DND-41 (cell line): ENCODE measurements at regions not wholly inside any gene's neighbourhood (a gene's known extent, or its start where the extent isn't known, plus 50 kb on each side); places are given as distances from the start of the nearest gene placed in this dataset.

Source experiments
- ATAC-seq: fragments of 200-7000 bp; cut with Tn5 transposase; 3 replicates; pipeline ENCODE4 v1.9.1; 2021; ENCODE audit warnings: low read depth; ENCODE audit not compliant: insufficient read depth
- DNase-seq: peaks from one replicate; pipeline ENCODE4 v3.0.0-alpha.2; 2020
- H2AFZ ChIP-seq: 2 replicates; pipeline ENCODE4 v1.6.0; 2012; ENCODE audit warnings: low read depth, low read length
- H3K27ac ChIP-seq: 2 replicates; pipeline ENCODE4 v1.5.1; 2012; ENCODE audit warnings: low read length, inconsistent platforms
- H3K27me3 ChIP-seq: fragments of 200-600 bp; sonication (generic); 2 replicates; pipeline ENCODE4 v1.6.0; 2012; ENCODE audit warnings: low read length, mild to moderate bottlenecking, inconsistent platforms; ENCODE audit not compliant: insufficient read depth, poor library complexity
- H3K36me3 ChIP-seq: 2 replicates; pipeline ENCODE4 v1.5.1; 2012; ENCODE audit warnings: low read length, inconsistent platforms; ENCODE audit not compliant: insufficient read depth
- H3K4me1 ChIP-seq: 2 replicates; pipeline ENCODE4 v1.5.1; 2012; ENCODE audit warnings: mild to moderate bottlenecking, low read length; ENCODE audit not compliant: insufficient read depth
- H3K4me2 ChIP-seq: 2 replicates; pipeline ENCODE4 v1.6.0; 2012; ENCODE audit warnings: mild to moderate bottlenecking, moderate library complexity, low read length, inconsistent platforms; ENCODE audit not compliant: insufficient read depth
- H3K4me3 ChIP-seq, 2 experiments: fragments of 200-600 bp in 1 of 2; shearing (Covaris generic) in 1 of 2; 2 replicates each; pipeline ENCODE4 v1.5.1; 2012 to 2016; ENCODE audit warnings: inconsistent platforms in 2 of 2, low read length in 2 of 2, mild to moderate bottlenecking in 2 of 2, low read depth in 1 of 2, moderate library complexity in 1 of 2
- H3K79me2 ChIP-seq: 2 replicates; pipeline ENCODE4 v1.6.0; 2012; ENCODE audit warnings: low read length, inconsistent platforms; ENCODE audit not compliant: insufficient read depth
- H3K9ac ChIP-seq: 2 replicates; pipeline ENCODE4 v1.6.0; 2012; ENCODE audit warnings: low read depth, mild to moderate bottlenecking, inconsistent platforms, low read length, moderate library complexity
- H3K9me3 ChIP-seq: 2 replicates; pipeline ENCODE4 v1.5.1; 2012; ENCODE audit warnings: low read length, moderate library complexity, mild to moderate bottlenecking, inconsistent platforms; ENCODE audit not compliant: insufficient read depth, severe bottlenecking
- H4K20me1 ChIP-seq: 2 replicates; pipeline ENCODE4 v1.6.0; 2012; ENCODE audit warnings: low read length; ENCODE audit not compliant: insufficient read depth
- EZH2 ChIP-seq: IDR thresholded peaks from 3 replicates; pipeline ENCODE4 v1.6.1; 2012; ENCODE audit warnings: borderline replicate concordance, low read depth, mild to moderate bottlenecking, moderate library complexity, low read length, inconsistent platforms; ENCODE audit not compliant: severe bottlenecking
- TF ChIP-seq, protein P1 (sequence below): IDR thresholded peaks from 2 replicates; pipeline ENCODE4 v1.5.1; 2012; ENCODE audit warnings: borderline replicate concordance, low read length, moderate library complexity, mild to moderate bottlenecking; ENCODE audit not compliant: poor library complexity, severe bottlenecking; ENCODE audit errors: extremely low read depth

DNA sequence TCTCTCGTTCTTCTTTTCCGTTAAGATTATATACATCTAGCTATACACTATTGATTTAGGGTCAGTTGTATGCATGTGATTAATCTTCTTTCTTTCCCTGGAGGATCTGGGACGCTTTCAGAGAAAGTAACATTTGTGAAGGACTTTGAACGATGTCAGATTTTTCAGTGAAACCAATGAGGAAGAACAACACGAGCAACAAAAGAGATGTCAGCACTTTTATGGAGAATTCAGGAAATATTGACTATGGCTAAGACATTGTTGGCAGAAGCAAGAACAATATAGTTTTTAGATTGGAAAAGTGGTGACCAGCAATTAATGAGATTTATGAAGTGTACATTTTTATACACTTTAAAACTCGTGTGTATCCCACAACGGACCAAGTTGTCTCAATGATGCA is 355.5 kb downstream of the TGFB2 start:
- no peak overlapping the region for H2AFZ ChIP-seq
- TF ChIP-seq EZH2, result no peak
- TF ChIP-seq, protein P1, sequence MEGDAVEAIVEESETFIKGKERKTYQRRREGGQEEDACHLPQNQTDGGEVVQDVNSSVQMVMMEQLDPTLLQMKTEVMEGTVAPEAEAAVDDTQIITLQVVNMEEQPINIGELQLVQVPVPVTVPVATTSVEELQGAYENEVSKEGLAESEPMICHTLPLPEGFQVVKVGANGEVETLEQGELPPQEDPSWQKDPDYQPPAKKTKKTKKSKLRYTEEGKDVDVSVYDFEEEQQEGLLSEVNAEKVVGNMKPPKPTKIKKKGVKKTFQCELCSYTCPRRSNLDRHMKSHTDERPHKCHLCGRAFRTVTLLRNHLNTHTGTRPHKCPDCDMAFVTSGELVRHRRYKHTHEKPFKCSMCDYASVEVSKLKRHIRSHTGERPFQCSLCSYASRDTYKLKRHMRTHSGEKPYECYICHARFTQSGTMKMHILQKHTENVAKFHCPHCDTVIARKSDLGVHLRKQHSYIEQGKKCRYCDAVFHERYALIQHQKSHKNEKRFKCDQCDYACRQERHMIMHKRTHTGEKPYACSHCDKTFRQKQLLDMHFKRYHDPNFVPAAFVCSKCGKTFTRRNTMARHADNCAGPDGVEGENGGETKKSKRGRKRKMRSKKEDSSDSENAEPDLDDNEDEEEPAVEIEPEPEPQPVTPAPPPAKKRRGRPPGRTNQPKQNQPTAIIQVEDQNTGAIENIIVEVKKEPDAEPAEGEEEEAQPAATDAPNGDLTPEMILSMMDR, result no peak

GRCh38 chr1:218701131-218701530 is 356.0 kb downstream of the TGFB2 start:
- ATAC-seq, result no peak
- no peak for DNase-seq
- H3K4me3 ChIP-seq, result no peak overlapping the region

More for the DNA sequence above, 355.5 kb downstream of the TGFB2 start:
- Histone ChIP-seq H3K79me2 (no peaks in the 10 kb centered on the region), H3K4me1 (no peaks in the 10 kb centered on the region), H3K9me3 (no peaks in the 10 kb centered on the region), H3K36me3 (no peaks in the 10 kb centered on the region), H3K27ac (no peak overlapping the region), H3K27me3 (no peaks in the 10 kb centered on the region), H3K9ac (no peak overlapping the region), H3K4me2 (no peak overlapping the region), H3K4me3 (no peak overlapping the region), H4K20me1 (no peaks in the 10 kb centered on the region)
- ATAC-seq, result no peak
- DNase-seq, result no peak

GRCh38 chr1:218702775-218703174 is 357.6 kb downstream of the TGFB2 start:
- H4K20me1 ChIP-seq, result no peaks in the 10 kb centered on the region
- no peak overlapping the region for H3K27ac ChIP-seq
- no peaks in the 10 kb centered on the region for H3K4me1 ChIP-seq
- H2AFZ ChIP-seq, result no peak overlapping the region
- DNase-seq (no peak), ATAC-seq (no peak)
- no peaks in the 10 kb centered on the region for H3K9me3 ChIP-seq
- no peak overlapping the region for H3K4me3 ChIP-seq
- H3K4me2 ChIP-seq, result no peak overlapping the region
- H3K36me3 ChIP-seq, result no peaks in the 10 kb centered on the region
- no peaks in the 10 kb centered on the region for H3K79me2 ChIP-seq
- H3K27me3 ChIP-seq, result no peaks in the 10 kb centered on the region
- TF ChIP-seq, protein P1, result no peak
- TF ChIP-seq EZH2, result no peak
- H3K9ac ChIP-seq, result no peak overlapping the region

More at GRCh38 chr1:218701131-218701530, 356.0 kb downstream of the TGFB2 start:
- H3K9me3 ChIP-seq, result no peaks in the 10 kb centered on the region
- H3K79me2 ChIP-seq, result no peaks in the 10 kb centered on the region
- TF ChIP-seq EZH2, result no peak
- TF ChIP-seq, protein P1, result no peak
- H3K27ac ChIP-seq, result no peak overlapping the region
- no peaks in the 10 kb centered on the region for H3K36me3 ChIP-seq
- no peaks in the 10 kb centered on the region for H3K4me1 ChIP-seq
- H3K9ac ChIP-seq, result no peak overlapping the region
- no peak overlapping the region for H2AFZ ChIP-seq
- H3K4me2 ChIP-seq, result no peak overlapping the region
- no peaks in the 10 kb centered on the region for H3K27me3 ChIP-seq
- H4K20me1 ChIP-seq, result no peaks in the 10 kb centered on the region

GRCh38 chr1:218703836-218704235 is 358.7 kb downstream of the TGFB2 start:
- Histone ChIP-seq H3K36me3 (no peaks in the 10 kb centered on the region), H3K9ac (no peak overlapping the region), H3K9me3 (no peaks in the 10 kb centered on the region), H3K4me2 (no peak overlapping the region), H3K27ac (no peak overlapping the region), H3K27me3 (no peaks in the 10 kb centered on the region), H3K4me3 (no peak overlapping the region), H3K79me2 (no peaks in the 10 kb centered on the region), H4K20me1 (no peaks in the 10 kb centered on the region), H3K4me1 (no peaks in the 10 kb centered on the region), H2AFZ (no peak overlapping the region)
- ATAC-seq, result no peak
- TF ChIP-seq EZH2, result no peak
- TF ChIP-seq, protein P1, result no peak
- DNase-seq, result no peak
